HG02973 (cell line): ENCODE measurements at regions not wholly inside any gene's neighbourhood (a gene's known extent, or its start where the extent isn't known, plus 50 kb on each side); places are given as distances from the start of the nearest gene placed in this dataset.

Experiments used
- ATAC-seq: cut with Tn5 transposase; IDR thresholded peaks from one replicate; pipeline ENCODE4 v1.9.1; 2021; ENCODE audit warnings: moderate library complexity; ENCODE audit not compliant: unreplicated experiment

DNA sequence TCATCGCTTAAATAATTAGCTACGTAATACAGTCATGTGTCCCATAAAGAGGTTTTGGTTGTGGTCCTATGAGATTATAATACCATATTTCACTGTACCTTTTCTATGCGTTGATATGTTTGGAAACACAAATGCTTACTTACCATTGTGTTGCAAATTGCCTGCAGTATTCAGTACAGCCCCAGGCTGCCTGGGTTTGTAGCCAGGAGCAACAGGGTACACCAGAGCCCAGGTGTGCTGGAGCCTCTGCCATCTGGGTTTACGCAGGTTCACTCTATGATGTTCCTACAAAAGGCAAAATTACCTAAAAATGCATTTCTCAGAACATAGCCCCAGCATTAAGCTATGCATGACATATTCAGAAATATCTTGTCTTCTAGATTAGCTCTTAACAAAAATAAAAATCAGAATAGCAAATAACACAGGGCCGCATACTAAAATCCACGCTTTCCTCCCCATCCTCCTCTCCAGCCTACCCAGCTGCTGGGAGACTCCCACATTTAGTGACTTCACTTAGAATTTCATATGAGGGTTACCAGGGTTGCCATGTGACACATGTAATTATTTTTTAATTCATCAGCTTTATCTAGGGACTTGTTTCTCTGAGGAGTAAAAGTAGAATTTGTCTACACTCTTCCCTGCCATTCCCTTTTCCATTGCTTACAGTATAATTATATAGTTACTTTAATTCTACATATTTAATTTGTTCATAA is 559.0 kb upstream of the ADARB2 start:
- ATAC-seq, result no peak

DNA sequence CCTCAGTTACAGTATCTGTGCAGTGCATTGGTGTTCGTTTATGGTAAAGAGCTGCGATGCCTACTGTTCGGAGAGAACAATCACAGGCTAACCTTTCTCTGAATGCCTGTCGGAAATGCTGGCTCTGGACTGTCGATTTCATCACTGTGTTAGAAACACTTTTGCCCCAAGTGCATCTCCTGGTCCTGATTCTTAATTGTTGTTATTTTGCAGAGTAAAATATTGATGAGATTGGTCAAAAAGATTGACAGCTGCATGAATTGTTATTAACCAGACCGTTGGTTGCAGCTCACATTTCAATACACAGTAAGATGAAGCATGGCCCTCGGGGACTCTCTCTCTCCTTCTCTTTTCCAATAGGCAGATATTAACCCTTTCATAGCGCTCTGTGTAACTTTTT is 557.4 kb upstream of the ADARB2 start:
- no peak for ATAC-seq

DNA sequence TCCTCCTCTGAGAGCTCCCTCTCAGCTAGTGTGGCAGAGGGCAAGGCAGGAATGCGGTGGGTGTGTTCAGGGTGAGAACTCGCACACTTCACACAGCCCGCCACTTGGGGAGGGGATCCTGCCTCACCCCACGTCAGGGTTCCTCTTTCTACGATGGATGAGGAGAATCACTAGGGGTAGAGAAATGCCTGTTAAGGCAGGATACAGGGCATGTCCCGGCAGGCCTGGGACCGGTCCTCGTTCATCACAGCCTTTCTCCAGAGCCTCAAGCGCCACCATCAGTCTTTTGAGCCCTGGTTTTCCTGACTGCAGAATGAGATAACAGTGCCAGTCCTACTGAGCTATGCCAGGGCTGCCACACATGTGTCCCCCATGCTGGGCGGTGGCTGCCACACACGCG is 546.7 kb upstream of the ADARB2 start:
- ATAC-seq, result no peak

DNA sequence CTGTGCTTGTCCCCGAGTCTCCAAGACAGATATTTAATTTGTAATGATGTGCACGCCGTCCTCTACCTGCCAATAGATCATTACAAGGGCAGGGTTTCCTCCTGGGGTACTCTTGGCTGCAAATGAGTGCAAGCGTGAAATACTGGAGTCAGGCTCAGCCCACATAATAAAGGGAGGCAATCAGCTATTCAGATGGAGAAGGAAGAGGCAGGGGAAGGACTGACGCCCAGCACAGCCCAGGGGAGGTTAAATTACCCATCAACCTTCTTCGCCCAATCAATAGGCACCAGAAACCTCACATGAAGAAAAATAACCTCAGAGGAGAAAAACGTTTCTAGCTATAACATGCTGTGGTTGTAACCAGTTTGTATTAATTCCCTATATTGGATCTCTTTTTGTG is 544.9 kb upstream of the ADARB2 start:
- ATAC-seq, result no peak

DNA sequence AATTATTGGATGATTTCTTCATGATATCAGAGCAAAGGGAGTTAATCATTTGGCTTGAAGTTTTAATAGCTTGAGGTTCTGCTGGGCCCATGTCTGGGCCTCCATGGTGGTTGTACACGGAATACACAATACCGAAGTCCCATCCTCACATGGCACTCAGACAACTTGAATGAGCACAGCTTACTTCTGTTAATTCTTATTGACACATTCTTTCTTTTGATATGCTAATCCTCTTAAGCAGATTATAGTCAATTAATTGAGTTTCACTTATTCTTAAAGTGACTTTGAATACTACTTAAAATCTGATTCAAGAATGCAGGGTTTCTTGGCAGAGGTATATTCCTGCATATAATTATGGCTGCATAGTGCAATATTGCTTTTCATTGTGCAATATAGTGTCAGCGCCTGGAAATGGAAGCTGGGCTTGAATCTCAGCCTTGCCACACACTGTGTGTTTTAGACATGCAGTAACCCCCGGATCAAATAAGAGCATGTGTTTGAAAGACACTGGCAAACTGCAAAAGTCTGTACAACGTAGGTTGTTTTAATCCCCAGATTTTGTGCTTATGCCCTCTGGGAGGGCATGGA is 543.5 kb upstream of the ADARB2 start:
- no peak for ATAC-seq

DNA sequence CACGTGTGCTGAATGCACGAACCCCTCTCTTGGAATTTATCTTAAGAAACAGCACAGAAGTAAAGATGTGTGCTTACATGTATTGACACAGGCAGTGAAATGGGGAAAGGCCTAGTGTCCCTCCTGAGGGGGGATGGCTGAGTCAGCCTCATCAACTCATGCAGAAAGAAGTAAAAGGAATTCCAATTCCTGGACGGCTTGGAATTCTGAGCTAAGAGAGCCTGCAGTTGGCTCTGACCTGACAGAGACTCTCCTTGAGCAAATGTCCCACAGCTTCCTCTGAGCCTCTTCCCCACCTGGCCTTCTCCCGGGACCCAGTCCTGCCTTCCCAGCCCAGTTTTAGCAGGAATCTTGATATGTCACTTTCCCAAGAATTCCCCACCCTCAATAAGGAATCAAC is 542.4 kb upstream of the ADARB2 start:
- no peak for ATAC-seq

DNA sequence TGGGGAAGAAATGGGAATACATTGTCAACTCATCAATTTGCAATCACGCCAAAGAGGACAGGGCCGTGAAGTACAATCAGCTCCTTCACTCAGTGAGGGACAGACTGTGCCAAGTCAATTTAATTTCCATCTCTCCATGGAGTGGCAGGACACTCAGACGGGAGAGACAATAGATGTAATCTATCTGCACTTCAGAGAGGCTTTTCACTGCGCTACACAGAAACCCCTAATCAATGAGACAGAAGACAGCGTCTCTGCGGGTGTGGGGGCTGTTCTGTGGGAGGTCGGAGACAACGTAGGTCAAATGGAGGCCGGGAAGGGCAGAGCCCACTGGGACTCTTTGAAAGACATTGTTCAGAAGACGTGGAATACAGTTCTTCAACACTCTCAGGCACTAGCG is 541.0 kb upstream of the ADARB2 start:
- ATAC-seq, result no peak

DNA sequence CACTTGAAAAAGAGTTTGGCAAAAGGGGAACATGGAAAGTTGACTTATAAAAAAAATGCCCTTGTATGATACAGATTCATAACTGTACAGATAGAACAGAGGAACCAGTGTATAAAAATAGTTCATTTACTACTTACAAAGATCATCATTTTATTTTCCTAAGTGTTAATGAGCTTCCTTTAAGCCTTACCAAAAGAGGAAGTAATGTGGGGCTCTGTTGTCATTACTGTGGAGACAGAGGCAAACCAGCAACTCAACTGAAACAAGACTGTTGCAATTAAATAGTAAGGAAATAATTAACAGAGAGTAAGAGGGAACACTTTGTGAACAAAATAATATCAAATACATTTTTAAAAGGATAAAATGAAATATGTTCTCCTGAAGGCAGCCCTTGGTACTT is 526.2 kb upstream of the ADARB2 start:
- ATAC-seq, result no peak

DNA sequence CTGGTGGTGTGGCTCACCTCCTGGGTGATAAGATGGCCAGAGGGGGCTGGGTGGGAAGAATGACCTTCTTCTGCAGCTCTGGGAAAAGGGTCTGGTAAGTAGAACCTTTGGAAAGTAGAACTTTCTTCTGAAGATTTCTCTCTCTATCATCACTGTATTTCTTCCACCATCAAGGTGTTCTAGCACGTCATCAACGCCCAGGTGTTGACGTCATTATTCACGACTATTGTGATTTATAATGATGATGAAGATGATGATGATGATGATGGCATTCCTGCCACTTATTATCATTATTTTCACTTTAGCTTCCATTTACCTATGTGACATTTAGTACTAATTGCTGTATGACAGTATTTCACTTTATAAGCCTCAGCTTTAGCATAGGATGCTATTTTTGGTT is 525.6 kb upstream of the ADARB2 start:
- no peak for ATAC-seq

DNA sequence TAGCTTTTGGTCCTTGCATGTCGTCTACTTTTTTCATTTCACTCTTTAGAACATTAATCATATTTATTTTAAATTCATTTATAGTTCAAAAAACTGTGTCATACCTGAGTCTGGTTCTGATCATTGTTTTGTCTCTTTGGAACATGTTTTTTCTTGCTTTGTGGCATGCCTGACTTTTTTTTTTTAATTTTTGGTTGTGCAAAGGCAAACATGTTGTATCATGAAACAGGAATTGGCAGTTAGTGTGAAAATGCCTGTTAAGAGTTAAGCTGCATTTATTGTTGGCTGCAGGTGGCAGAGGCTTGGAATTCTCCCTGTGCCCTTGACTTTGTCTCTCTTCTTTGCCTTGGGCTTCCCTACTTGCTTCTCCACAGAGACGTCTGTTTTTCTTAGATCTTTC is 525.0 kb upstream of the ADARB2 start:
- ATAC-seq, result no peak

DNA sequence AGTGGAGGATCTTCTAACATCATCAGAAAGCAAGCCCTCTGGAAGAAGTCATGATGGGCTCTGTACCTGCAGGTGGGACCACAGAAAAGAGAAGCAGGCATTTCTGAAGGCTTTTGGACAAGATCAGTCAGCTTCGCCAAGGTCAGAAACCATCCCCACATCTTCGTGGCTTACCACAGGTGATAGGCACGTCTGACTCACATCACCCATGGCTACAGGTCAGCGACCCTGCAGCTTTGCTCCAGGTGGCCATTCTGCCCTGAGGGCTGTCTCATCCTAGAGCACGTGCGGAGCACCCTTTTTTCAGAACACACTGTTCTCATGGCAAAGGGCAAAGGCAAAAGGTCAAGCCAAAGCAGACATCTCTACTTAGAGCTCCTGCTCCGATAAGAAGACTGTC is 518.9 kb upstream of the ADARB2 start:
- no peak for ATAC-seq

DNA sequence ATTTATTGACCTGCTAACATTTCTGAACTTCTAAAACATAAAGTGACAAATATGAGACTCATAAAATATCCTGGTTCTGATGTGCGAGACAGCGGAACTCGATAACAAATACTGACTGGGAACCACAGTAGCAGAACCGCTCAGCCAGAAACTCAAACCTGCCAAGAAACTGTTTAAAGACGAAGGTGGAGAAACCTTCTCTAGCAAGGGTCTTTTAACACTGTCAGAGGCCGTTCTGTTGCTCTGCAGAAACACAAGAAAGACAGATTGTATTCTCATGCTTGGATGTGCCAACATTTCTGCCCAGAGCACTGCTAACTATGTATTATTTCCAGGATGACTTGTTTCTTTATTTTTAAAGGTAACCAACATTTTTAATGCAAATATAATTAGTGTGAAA is 514.8 kb upstream of the ADARB2 start:
- ATAC-seq, result no peak

DNA sequence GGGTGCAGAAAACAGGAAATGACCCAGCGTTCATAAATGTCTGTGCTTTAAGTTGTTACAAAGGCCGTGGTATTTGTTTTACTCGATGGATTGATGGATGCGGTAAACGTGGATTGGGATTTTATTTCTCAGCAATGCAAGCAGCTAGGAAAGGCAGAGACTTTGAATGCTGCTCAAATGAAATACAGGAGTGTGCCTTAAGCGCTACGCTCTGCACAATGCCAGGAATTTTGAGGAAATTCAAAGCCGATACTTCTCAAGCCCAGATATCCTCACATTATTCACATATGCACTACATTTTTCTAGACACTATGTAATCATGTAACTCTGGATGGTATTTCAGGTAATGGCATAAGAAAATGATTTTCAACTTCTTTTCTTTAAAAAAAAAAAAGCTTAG is 514.3 kb upstream of the ADARB2 start:
- ATAC-seq, result no peak

DNA sequence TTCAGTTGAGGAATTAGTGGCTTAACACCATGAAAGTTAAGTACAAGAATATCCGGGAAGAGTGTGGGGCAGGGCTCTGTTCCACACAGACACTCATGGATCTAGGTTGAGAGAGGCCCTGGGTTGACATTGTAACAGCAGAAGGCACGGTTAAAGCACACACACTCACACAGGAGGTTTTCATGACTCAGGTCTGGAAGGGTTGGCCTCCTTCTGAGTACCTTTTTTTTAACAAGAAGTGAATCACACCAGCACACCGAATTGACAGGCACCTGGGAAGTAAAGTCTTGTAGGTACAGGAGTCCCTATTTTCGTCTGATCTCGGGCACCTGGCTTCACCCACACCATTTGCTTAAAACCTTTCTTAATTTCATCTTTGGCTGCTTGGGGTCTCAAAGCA is 509.4 kb upstream of the ADARB2 start:
- no peak for ATAC-seq

DNA sequence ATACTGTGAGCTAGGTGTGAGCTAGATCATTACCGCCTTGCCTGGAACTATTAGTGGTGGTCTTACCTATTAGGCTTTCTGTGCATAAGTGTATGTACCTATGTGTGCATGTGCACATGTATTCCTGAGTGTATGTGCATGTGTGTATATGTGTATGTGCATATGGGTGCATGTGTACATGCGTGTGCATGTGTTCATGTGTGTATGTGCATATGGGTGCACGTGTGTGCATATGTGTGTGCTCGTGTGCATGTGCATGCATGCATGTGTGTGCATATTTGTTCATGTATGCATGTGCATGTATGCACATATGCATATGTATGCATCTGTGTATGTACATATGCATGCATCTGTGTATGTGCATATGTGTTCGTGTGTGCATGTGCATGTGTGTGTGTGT is 508.3 kb upstream of the ADARB2 start:
- ATAC-seq, result no peak

DNA sequence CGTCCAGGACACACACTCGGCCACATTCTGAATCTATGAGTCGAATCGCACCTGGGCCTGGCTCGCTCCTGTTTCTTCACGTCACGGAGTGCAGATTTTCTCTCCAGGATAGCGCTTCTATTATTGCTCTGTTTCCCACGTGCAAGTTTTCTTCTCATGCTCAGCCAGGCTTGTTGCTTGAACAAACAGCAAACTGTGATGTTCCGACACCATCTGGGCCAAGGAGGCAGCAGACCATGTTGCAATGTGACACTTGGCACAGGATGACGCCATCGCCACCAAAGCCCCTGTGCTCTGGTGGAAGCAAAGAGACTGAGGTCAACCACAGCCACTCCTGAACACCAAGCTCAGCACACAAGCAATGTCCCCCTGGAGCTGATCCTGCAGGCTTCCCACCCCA is 507.1 kb upstream of the ADARB2 start:
- no peak for ATAC-seq

DNA sequence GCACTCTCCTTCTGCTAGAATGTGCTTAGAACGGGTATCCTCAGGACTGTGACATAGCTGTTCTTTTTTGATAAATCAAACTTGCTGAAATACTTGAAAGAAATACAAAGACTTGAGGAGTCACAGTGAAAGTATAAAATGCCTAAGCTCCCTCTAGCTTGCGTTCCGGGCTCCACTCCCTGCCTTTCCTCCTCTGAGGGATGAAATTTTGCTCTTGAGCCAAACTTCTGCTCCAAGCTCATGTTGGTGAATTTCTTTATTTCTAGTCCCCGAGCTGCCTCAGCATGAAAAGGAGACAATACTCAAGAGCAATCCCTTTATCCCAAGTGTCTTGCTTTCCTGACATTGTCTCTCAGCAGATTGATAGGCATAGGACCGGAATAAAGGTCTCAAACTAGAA is 499.6 kb upstream of the ADARB2 start:
- ATAC-seq, result no peak

DNA sequence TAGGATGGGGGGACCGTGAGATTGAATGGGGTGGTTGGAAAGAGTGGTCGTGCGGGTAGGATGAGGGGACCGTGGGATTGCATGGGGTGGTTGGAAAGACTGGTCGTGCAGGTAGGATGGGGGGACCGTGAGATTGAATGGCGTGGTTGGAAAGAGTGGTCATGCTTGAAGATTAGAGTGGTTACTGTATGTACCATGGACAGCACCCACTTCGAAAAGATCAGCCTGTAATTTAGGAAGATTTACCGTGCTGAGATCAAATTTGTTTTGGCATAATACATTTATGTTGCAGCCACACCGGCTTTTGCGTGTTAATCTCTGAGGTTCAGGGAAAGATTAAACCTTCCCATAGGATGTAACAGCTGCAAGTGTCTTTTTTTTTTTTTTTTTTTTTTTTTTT is 495.2 kb upstream of the ADARB2 start:
- ATAC-seq, result no peak

DNA sequence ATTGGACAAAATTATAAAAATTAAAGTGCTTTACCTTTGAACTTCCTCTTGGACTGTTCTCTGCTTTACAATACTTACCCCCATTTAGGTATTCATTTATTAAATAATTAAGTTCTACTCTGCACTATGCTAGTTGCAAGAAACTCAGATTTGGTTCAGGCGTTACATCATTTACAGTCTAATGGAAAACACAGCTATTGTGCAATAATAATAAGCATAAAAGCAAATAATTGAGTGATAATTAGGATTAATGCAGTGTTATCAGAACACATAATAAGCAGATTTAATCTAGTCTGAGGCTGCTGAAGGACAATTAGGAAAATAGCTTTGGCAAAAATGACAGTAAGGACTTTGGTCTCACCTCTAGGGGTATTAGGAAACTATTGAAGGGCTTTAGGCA is 493.2 kb upstream of the ADARB2 start:
- no peak for ATAC-seq

DNA sequence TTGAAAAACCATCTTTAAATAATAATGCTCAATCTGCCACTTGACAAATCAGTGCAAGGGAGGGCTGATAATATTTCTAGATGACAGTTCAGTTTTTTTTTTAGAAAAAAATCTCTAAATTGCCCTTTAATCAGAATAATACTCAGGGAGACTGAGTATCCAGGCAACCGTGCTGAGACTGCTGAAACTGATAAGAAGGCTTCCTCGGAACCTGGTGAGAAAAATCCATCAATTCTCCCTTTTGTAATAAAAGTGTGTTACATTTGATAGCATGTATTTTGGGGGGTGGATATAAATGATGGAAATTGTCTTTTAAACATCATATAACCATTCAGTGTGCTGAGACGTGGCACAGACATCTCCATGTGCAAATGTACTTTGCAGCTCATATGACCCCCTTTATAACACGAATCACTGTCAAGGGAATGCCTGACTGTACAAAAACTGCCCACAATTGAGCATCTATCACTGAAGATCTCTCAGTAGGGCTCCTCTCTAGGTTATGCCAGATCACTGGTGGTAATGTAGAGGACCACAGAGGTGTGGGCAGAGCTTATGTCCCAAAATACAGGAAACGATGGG is 491.1 kb upstream of the ADARB2 start:
- ATAC-seq, result no peak

DNA sequence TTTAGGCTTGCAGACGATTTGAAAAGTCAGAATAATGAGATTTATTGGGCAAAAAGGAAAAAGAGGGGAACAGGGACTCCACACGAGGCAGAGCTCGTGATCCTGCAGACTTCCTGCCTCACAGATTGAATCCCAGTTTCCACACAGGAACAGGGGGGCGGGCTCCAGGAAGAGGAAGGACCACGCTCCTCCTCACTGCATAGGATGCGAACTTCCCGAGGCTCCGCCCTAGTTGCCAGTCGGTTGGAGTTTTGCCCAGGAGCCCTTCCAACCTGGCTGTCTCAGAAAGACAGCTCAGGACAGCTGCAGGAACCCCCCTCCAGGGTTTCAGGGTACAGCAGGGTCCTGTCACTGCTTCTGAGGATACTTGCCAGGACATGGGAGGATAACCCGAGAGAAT is 488.3 kb upstream of the ADARB2 start:
- no peak for ATAC-seq

DNA sequence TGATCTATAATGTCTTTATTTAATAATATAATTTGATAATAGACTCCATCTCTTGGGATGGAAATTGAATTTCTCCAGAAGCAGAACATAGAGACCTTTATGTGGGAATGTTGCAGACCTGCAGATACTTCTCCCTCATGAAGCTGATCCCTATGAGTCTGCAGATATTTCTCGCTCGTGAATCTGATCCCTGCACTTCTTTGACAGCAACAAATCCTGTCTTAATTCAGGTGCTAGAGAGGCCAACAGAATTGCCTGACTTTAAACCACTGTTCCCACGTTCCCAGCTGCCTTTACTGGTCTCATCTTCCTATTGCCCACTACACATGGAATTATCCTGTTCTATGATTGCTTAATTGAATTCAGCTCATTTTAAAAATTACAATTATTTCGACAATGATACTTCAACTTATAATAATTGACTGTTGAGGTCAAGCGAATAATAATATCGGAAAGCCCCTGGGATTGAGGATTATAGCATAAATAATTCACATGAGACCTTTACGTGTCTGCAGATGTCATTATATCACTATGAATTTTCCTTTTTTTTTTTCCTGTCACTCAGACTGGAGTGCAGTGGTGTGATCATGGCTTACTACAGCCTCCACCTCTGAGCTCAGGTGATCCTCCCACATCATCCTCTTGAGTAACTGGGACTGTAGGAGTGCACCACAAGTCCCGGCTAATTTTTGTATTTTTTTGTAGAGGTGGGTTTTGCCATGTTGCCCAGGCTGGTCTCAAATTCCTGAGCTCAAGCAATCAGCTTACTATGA is 486.4 kb upstream of the ADARB2 start:
- ATAC-seq, result no peak
